ENCODE measurements at regions not wholly inside any gene's neighbourhood (a gene's known extent, or its start where the extent isn't known, plus 50 kb on each side); places are given as distances from the start of the nearest gene placed in this dataset.

GRCh38 chr3:35385271-35385670 lies 254.1 kb upstream of the ARPP21 start:
- TF ChIP-seq CTCF (IDR thresholded peaks at IDR 0.05; ENCODE audit: insufficient read depth, low read length, poor library complexity, severe bottlenecking) (no peak), EZH2phosphoT487 (conservative IDR thresholded peaks at IDR 0.05; ENCODE audit: low read length) (no peak)
